Vagina (tissue), 2 donors: ENCODE measurements at regions not wholly inside any gene's neighbourhood (a gene's known extent, or its start where the extent isn't known, plus 50 kb on each side); places are given as distances from the start of the nearest gene placed in this dataset.

ENCODE experiments used
- DNase-seq, 2 donors: peaks; one replicate each; pipeline ENCODE4 v3.0.0-alpha.2; 2017; ENCODE audit errors: extremely low spot score in 2 of 2
- H3K27ac ChIP-seq: fragments of 200-600 bp; sonication (generic); one replicate; pipeline ENCODE4 v1.5.1; 2019
- H3K27me3 ChIP-seq: fragments of 200-600 bp; sonication (generic); one replicate; pipeline ENCODE4 v1.5.1; 2019
- H3K36me3 ChIP-seq, 2 donors: fragments of 200-600 bp; sonication (generic); one replicate each; pipeline ENCODE4 v1.5.1; 2017 to 2019
- H3K4me1 ChIP-seq: fragments of 200-600 bp; sonication (generic); one replicate; pipeline ENCODE4 v1.5.1; 2019
- H3K4me3 ChIP-seq, 2 donors: fragments of 200-600 bp; sonication (generic); 1 replicate in 1 of 2; 2 replicates in 1 of 2; pipeline ENCODE4 v1.5.1; 2016 to 2019
- H3K9me3 ChIP-seq: fragments of 200-600 bp; sonication (generic); one replicate; pipeline ENCODE4 v1.5.1; 2019
- CTCF ChIP-seq, 3 experiments: fragments of 450-650 bp in 2 of 3; fragments of 200-600 bp in 1 of 3; sonication (generic) in 1 of 3; IDR thresholded peaks; one replicate each; pipeline ENCODE4 v1.5.1; 2017 to 2019; ENCODE audit warnings: antibody characterized with exemption in 3 of 3, mild to moderate bottlenecking in 2 of 3, moderate library complexity in 2 of 3
- POLR2A ChIP-seq, 2 donors: fragments of 450-650 bp; IDR thresholded peaks; one replicate each; pipeline ENCODE4 v1.6.1; 2017; ENCODE audit warnings: antibody characterized with exemption in 2 of 2, mild to moderate bottlenecking in 2 of 2, moderate library complexity in 2 of 2
- POLR2AphosphoS5 ChIP-seq, 2 donors: sonication (generic); formaldehyde crosslinking; IDR thresholded peaks; one replicate each; pipeline ENCODE4 v1.9.0; 2017; ENCODE audit warnings: antibody characterized with exemption in 2 of 2, mild to moderate bottlenecking in 2 of 2, low read depth in 1 of 2; ENCODE audit not compliant: insufficient read depth in 1 of 2
- intact Hi-C: fragments of 100-400 bp; cut with DNase I; formaldehyde crosslinking; loops from one replicate; pipeline ENCODE4 v1.15.1; 2023

- TF ChIP-seq CTCF (IDR thresholded peaks at IDR 0.05) (no peak), POLR2A (IDR thresholded peaks at IDR 0.05) (no peak), POLR2AphosphoS5 (IDR thresholded peaks at IDR 0.05; ENCODE audit: insufficient read depth in 1 of 2, low read depth in 1 of 2) (no peak)
- Histone ChIP-seq H3K36me3 (no peaks in the 10 kb centered on the region), H3K27me3 (no peaks in the 10 kb centered on the region), H3K27ac (no peak overlapping the region), H3K4me1 (no peaks in the 10 kb centered on the region), H3K9me3 (no peaks in the 10 kb centered on the region), H3K4me3 (no peak overlapping the region)
- intact Hi-C loops: no loop called here
- no peak for DNase-seq
These were observed 70.5 kb upstream of the QRFPR start for GRCh38 chr4:121451310-121451709.

- Histone ChIP-seq H3K27ac (no peak overlapping the region), H3K4me1 (no peaks in the 10 kb centered on the region), H3K4me3 (no peak overlapping the region), H3K9me3 (no peaks in the 10 kb centered on the region), H3K36me3 (no peaks in the 10 kb centered on the region), H3K27me3 (no peaks in the 10 kb centered on the region)
- TF ChIP-seq POLR2A (IDR thresholded peaks at IDR 0.05) (no peak), POLR2AphosphoS5 (IDR thresholded peaks at IDR 0.05; ENCODE audit: insufficient read depth in 1 of 2, low read depth in 1 of 2) (no peak), CTCF (IDR thresholded peaks at IDR 0.05) (no peak)
- no peak for DNase-seq
- intact Hi-C loops: no loop called here
These were observed 68.6 kb upstream of the QRFPR start for GRCh38 chr4:121449416-121449815.

- Histone ChIP-seq H3K9me3 (no peaks in the 10 kb centered on the region), H3K27ac (no peak overlapping the region), H3K27me3 (no peaks in the 10 kb centered on the region), H3K36me3 (no peaks in the 10 kb centered on the region), H3K4me3 (no peak overlapping the region), H3K4me1 (no peaks in the 10 kb centered on the region)
- DNase-seq: no peak
- no peak for TF ChIP-seq POLR2AphosphoS5 (IDR thresholded peaks at IDR 0.05; ENCODE audit: insufficient read depth in 1 of 2, low read depth in 1 of 2)
- TF ChIP-seq CTCF (IDR thresholded peaks at IDR 0.05): no peak
- TF ChIP-seq POLR2A (IDR thresholded peaks at IDR 0.05): no peak
- intact Hi-C loops: no loop called here
These were observed 67.4 kb upstream of the QRFPR start for GRCh38 chr4:121448231-121448630.

- Histone ChIP-seq H3K36me3 (no peaks in the 10 kb centered on the region), H3K4me1 (no peaks in the 10 kb centered on the region), H3K4me3 (no peak overlapping the region), H3K9me3 (no peaks in the 10 kb centered on the region), H3K27ac (no peak overlapping the region), H3K27me3 (no peaks in the 10 kb centered on the region)
- DNase-seq: no peak
- intact Hi-C loops: no loop called here
- TF ChIP-seq POLR2AphosphoS5 (IDR thresholded peaks at IDR 0.05; ENCODE audit: insufficient read depth in 1 of 2, low read depth in 1 of 2) (no peak), CTCF (IDR thresholded peaks at IDR 0.05) (no peak), POLR2A (IDR thresholded peaks at IDR 0.05) (no peak)
These were observed 58.9 kb upstream of the QRFPR start for GRCh38 chr4:121439669-121440068.
